ENCODE measurements at regions not wholly inside any gene's neighbourhood (a gene's known extent, or its start where the extent isn't known, plus 50 kb on each side); places are given as distances from the start of the nearest gene placed in this dataset.

DNA sequence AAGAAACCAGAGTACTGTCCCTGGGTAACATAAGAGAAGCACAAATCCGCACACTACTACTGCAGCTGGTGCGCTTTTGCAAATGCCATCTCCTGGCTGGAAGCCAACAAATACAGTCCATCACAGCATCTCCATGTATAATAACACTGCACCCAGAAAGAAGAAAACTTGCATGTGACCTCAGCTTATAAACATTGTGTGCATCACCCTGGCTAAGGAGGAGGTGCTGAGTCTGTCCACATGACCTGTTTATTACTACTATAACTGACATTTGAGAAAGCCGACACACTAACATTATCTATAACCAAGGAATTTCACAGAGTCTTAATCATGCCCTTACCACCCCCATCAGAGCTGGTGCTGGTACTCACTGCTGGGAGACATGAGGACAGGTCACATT is 516.8 kb downstream of the CFAP47 start:
- no peak for DNase-seq (ENCODE audit: low spot score)

DNA sequence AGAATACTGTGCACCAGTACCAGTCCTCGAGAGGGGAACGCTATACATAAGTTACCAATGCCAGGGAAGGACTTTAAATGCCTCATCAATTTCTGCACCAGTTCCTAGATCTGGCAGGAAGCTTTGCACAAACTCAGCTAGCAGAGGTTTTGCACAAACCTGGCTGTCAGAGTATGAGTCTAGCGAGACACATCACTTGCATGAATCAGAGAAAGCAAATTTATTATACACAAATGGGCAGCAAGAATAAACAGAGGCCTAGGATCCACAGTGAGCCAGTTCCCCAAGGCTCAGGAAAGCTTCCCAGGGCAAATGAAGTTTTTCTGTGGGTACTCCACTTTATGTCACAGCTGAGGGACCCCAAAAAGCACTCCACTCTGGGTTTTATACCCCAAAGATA is 523.5 kb downstream of the CFAP47 start:
- DNase-seq (ENCODE audit: low spot score) = no peak

DNA sequence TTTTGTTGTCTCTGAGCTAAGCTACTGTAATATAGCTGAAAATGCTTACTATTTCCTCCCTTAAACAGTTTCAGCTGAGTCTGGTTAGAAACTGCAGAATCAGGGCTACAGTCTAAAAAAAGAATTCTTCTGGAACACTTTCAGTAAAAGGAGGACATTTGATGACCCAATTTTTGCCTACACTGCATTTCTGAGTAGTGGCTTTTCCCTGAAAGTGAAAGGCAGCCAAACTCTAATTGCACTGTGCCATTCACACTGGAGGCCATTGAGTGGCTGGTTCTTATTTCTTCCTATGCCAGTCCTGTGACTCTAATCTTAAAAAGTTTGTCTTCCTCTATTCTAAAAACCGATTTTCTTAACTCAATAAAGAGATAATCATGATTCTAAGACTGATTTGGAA is 526.0 kb downstream of the CFAP47 start:
- peak; percentile 6 for DNase-seq (ENCODE audit: low spot score)

DNA sequence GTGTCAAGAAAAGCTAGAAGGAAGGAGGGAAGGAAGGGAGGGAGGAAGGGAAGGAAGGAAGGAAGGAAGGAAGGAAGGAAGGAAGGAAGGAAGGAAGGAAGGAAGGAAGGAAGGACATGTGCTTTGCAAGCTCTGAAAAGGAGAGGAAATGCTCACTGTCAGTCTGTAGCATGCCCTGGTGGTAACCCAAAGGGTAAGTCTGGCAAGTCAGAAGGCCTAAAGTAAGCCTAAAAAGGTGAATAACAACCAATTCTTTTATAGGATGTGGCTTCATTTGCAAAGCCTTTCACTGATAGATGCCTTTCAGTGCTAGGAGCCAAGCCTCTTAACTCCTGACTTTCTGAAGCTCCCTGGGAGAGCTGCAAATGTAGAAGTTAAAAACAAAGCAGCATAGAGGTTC is 542.6 kb downstream of the CFAP47 start:
- no peak for DNase-seq (ENCODE audit: low spot score)

DNA sequence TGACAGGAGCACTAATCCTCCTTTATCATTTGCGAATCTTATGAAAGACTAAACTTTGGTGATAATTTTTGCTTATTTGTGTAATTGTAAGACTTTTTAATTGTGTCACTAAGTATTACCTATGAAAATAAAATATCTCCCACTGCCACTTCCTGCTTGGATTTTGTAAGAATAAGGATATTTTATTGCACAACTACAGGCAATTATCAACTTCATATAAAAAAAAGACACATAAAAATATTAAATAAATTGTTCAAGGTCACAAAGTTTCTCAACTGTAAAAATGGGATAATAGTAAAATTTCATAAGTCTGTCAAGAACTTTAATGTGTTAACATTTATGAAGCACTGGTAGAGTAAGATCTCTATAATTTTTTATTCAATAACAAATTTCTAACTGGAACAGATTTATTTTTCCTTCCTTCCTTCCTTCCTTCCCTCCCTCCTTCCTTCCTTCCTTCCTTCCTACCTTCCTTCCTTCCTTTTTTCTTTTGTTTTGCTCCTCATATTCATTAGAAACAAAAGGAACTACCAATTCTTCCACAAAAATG is 527.6 kb upstream of the FAM47C start:
- no peak for DNase-seq (ENCODE audit: low spot score)

DNA sequence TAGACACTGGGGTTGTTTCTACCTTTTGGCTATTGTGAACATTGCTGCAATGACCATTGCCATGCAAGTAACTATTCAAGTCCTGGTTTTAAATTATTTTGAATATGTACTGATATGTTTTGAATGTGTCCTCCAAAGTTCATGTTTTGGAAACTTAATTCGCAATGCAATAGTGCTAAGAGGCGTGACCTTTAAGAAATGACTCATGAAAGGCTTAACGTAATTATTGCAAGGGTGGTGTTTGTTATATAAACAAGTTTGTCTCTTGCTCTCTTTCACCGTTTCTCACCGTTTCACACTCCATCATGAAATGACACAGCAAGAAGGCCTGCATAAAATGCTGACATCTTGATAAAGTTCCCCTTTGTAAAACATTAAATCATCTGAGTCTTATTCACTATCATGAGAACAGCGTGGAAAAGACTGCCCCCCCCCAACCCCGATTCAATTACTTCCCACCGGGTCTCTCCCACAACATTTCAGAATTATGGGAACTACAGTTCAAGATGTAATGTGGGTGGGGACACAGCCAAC is 506.9 kb upstream of the FAM47C start:
- DNase-seq (ENCODE audit: low spot score) = no peak

DNA sequence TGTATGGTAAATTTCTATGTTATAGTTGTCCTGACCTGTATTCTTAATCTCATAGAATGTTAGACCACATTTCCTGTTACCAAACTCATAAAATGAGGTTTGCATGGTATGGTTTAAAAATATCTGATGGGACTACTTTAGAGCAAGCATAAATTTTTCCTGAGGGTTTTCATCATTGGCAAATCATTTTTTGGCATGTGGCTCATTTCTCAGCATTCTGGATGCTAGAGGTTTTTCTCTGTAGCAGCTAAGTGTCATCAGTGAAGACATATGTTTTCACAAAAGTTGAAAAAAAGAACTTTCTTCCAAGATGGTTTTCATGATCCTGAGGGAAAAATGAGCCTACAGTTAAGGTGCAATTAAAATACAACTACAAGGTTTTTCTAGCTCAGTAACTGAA is 503.5 kb upstream of the FAM47C start:
- no peak for DNase-seq (ENCODE audit: low spot score)

DNA sequence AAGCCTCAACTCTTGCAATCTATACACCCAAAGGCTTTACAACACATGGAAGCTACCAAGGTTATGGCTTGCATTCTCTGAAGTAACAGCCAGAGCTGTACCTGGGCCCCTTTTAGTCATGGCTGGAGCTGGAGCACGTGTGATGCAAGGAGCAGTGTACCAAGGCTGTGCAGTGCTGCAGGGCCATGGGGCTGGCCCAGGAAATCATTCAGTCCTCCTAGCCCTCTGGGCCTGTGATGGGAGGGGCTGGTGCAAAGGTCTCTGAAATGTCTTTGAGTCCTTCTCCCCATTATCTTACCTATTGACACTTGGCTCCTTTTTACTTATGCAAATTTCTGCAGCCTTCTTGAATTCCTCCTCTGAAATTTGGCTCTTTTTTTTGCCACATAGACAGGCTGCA is 500.1 kb upstream of the FAM47C start:
- no peak for DNase-seq (ENCODE audit: low spot score)

DNA sequence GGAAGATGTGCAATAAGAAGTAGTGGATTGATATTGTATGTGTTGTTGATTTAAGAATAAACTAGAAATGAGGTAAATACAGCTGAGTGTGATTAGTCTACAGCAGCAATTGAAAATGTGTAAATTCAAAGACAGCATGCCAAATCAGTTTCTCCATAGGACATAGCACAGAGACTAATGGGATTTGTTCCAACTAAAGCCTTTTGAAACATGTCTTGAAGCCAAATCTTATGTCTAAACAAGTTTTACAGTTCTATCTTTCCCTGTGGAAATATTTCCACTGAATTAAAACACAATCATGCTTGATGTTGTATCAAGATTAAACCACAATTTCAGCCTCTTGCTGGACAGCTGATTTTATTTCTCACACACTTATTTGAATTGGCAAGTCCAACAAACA is 497.4 kb upstream of the FAM47C start:
- DNase-seq (ENCODE audit: low spot score) = no peak

DNA sequence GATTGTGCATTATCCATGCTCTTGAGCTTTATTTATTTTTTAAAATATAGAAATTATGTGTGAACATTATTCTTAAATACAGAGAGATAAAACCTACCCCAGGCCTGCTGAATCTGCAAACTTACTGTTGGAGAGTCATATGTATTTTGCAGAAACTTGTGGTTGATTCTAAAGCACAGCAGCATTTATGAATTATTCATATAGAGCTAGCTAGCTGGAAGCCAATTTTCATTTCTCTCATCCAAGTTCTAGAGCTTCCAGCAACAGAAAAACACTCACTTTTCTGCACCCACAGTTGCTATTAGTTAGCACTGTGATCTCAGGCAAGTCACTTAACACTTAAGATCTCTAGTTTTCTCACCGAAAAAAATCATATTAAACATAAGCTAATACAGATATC is 479.5 kb upstream of the FAM47C start:
- DNase-seq (ENCODE audit: low spot score) = no peak

DNA sequence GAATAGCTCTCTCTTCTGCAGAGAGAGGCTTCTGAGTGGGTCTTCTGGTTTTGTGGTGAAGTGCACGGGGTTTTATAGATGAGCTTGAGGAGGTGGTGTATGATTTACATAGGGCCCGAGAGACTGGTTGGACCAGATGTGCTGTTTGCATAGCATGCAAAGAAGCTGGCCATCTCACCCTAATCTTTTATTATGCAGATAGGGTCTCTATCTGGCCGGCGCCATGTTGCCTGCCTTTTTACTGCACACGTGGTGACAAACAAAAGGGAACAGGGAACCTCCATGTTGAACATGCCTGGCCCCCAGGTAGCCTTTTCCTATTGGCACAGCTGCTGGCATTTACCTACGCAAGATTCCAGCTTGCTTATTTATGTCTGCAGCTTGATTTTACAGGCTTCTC is 473.3 kb upstream of the FAM47C start:
- no peak for DNase-seq (ENCODE audit: low spot score)

DNA sequence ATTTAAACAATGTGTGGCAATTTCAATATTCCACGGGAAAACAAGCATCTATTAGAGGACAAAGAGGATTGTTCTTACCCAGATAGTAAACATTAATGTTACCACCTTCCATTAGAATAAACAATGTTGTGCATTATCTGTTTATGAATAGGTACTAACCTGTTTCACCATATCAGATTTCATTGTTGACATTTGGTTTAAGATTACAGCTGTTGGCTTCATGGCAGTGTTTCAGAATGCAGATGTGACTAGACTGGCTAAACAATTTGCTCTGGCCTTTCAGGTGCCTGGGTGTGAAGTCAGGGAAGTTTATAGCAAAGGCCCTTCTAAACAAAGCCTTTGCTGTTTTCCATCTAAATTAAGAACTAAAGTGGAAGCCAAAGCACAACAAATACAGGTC is 464.7 kb upstream of the FAM47C start:
- no peak for DNase-seq (ENCODE audit: low spot score)

DNA sequence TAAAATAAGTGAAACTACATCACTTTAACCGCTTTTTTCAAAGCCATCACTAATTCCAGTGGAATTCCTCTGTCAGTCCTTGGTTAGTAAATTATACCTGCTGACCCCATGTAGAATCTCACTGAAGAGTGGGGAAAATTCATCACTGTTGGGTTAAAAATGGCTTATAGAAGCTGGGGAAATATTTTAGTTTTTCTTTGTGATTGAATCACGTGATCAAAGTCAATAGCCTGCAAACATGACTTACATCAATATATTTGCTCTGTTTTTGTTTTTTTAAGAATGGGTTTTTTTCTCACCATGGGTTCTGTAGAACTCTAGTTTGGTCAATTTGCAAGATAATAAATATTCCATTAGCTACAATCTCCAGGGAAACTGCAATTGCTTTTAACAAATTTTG is 445.2 kb upstream of the FAM47C start:
- no peak for DNase-seq (ENCODE audit: low spot score)

DNA sequence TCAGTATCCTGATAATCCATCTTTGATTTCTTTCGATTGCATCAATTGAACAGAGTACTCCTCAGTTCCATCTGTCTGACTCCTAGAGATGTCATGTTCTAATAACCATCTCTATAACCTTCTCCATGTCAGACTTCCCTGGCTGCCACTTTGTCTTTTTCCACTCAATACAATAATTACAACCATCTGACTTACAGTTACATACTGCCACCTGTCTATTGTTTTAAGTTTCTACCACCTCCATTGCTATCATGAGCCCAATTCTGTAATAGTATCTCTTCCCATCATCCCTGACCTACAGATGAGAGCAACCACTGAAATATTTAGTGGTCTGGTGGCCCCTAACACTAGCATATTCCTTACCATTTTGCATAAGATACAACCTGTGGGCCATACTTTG is 439.2 kb upstream of the FAM47C start:
- DNase-seq (ENCODE audit: low spot score) = no peak

DNA sequence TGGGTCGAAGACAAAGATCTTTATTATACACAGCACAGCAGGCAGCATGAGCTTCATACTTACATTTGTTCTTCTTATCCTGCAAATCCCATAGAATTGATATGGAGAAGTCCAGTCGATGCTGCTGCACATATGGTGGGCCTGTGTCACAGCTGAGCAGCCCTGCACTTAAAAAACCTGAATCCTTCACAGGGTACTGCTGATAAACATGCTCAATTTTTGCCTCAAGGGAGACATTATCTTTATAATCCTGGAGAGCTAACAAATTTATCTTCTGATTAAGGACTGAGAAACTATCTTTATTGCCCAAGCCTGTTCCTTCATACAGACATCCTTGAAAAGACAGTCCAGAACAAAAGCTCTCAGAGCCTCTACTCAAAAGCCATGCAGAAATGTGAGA is 434.4 kb upstream of the FAM47C start:
- no peak for DNase-seq (ENCODE audit: low spot score)

DNA sequence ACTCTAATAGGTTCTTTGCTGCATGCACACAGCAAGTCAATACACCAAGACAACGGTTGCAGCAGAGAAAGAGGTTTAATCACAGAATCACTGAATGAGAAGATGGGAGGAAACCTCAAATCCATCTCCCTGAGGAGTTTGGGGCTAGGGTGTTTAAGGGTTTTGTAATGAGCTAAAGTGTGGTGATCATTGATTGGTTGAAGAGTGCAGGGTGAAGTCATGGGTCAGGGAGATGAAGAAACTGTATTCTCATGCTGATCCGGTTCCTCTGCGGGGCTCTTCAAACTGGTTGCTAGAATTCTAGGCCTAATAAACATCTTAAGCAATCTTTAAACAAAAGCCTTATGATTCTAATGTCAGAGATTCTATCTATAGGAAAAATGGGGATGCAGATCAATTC is 432.5 kb upstream of the FAM47C start:
- DNase-seq (ENCODE audit: low spot score) = no peak

DNA sequence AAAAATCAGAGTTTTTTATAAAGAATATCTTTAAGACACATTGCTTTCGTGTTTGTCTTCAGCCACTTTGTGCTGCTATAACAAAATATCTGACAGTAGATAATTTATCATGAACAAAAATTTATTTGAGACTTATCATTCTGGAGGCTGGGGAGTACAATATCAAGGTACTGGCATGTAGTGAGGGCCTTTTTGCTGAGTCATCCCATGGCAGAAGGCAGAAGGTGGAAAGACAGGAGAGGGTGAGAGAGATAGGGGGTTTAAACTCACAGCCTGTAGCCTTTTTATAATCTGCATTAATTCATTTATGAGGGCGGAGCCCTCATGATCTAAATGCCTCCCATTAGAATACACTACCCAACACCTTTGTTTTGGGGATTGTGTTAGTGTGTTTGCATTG is 431.2 kb upstream of the FAM47C start:
- DNase-seq (ENCODE audit: low spot score) = no peak

DNA sequence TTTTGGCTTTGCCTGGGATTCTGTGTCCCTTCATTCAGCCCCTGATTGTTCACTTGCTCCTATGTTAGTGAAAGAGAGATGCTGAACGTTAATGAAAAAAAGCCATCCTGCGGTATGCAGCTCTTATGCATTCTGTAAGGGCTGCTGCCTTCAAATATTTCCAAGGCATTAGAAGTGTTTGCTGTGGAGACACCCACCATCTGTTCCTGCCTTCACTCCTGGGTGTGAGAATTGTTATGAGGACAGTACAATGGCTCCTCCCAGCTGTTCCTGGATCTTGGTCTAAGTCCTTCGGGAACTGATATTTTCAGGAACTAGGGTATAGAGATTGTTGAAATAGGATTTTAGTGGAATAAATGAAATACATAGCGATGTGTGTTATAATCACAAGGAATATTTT is 427.1 kb upstream of the FAM47C start:
- DNase-seq (ENCODE audit: low spot score) = no peak

DNA sequence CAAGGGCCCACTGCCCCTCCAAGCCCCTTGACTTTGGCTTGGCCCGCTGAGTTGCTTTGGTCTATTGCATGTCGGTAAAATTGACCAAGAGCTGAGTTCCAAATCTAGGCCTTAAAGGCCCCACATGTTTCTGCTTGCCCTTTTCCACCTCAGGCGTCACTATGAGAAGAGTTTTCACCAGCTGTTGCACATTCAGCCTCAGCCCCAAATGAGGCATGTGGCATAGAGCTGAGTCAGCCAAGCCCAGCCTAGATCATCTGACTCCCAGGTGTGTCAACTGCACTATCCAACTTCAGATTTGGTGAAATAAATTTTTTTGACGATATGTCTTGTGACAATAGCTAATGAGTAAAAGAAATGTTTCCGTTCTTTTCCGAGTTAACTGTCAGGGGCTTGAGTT is 424.5 kb upstream of the FAM47C start:
- no peak for DNase-seq (ENCODE audit: low spot score)

DNA sequence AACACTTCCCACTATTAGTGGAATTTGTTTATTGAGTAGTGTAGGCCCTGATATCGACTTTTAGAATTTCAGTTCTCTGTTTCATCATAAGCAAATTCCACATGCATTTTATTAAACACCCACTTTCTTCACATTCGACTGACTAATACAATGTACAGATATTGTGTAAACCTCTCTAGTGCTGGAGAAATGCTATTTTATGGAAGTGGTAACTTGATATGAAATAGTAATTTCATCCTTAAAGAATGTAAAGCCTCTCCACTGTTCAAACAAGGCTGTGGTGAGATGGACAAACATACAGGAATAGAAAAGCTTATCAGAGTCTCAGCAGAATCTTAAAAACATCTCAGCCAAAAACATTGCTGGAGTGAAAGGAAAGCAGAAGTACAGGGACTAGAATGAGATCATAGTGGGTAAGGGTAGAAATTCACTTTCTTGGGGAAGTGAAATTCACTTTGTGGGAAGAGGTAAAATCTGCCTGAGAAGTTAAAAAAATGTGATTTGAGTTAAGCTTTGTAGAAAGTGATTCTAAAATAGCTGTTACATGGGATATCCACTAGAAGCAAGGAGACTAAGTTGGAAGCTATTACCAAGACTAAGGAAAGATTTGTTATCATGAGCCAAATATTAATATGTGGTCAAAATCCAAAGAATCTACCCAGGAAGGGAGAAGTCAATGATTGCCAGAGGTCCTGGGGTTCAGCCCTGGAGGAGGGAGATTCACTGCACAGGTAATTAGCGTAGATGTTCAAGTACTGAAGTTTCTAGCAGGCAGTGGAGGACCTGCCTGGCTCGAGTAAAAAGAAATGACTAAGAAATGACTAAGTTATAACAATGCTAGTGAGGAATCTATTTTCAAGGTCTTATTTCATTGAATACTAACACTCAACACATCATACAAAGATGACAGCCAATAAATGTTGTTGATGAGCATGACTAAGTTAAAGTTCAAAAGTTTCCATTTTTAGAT is 398.3 kb upstream of the FAM47C start:
- no peak for DNase-seq (ENCODE audit: low spot score)

DNA sequence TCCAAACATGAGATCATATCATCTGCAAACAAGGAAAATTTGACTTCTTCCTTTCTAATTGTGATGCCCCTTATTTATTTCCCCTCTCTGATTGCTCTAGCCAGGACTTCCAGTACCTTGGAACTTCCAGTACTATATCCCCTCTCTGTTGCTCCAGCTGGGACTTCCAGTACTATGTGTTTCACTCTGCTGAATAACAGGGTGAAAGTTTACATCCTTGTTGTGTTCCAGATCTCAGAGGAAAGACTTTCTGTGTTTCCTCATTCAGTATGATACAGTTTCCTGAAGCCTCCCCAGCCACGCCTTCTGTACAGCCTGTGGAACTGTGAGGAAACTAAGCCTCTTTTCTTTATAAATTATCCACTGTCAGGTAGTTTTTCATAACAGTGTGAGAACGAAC is 381.3 kb upstream of the FAM47C start:
- DNase-seq (ENCODE audit: low spot score) = no peak

DNA sequence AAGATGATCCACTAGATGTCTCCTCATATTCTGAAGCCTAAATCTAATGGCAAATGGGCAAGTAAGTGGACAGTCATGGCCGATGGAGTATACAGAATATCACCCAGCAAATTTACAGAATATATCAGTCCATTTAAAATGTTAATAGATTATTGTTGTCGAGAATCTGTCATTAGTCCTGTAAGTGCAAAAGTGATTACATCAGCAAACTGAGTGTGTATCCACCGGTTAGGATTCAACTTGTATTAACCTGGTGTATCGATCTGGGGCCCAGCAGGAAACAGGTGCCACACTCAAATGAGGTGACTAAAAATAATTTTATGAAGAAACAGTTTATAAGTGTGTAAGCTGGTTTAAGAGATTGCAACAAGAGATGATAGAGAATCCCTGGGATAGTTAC is 367.9 kb upstream of the FAM47C start:
- no peak for DNase-seq (ENCODE audit: low spot score)

DNA sequence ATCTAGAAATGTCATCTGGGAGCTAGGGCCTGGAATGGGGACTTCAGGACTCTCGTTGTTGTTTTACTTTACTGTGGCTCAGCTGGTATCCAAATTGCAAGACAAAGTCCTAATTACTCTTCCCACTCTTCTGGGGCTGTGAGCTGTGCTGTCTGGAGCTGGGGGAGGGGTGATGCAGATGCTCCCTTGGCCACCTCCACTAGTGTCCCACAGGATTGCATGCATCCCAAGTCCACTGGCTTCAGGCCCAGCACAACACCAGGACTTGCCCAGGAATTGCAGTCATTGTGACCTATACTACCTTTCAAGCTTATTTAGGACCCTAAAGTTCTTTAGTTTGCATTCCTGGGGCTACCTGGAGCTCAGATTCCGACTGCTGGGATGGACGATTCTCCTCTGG is 366.1 kb upstream of the FAM47C start:
- no peak for DNase-seq (ENCODE audit: low spot score)

DNA sequence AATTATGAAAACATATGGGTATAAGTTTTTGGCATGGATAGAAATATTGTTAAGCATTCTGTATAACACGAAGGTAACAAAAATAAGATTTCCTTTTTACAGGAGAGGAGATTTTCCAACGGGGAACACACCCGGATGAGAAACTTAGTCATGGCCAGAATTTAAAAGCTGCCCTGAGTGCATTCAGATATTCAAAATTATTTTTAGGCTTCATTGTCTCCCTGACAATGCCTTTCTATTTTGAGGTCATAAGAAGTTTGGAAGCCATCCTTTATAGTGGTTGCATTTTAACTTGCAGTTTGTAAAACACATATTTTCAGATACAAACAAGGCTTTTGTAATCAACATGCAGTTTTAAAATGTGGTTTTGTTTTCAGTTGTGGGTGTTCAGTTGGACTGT is 357.5 kb upstream of the FAM47C start:
- DNase-seq (ENCODE audit: low spot score) = no peak
